ENCODE measurements at regions not wholly inside any gene's neighbourhood (a gene's known extent, or its start where the extent isn't known, plus 50 kb on each side); places are given as distances from the start of the nearest gene placed in this dataset.

- TF ChIP-seq CTCF (IDR thresholded peaks at IDR 0.05) = no peak
- Histone ChIP-seq H3K27ac (no peak overlapping the region), H3K4me3 (no peak overlapping the region)
- DNase-seq (ENCODE audit: low spot score) = no peak
Observed at GRCh38 chr12:43109631-43110345, 442.2 kb downstream of the ADAMTS20 start.

- H3K4me3 ChIP-seq = no peak overlapping the region
- H3K27ac ChIP-seq = no peak overlapping the region
- no peak for DNase-seq (ENCODE audit: low spot score)
- no peak for TF ChIP-seq CTCF (IDR thresholded peaks at IDR 0.05)
Observed at GRCh38 chr12:43108656-43109055, 443.3 kb downstream of the ADAMTS20 start.

GRCh38 chr12:43107026-43107775, 444.8 kb downstream of the ADAMTS20 start:
- H3K4me3 ChIP-seq = no peak overlapping the region
- no peak for DNase-seq (ENCODE audit: low spot score)
- no peak overlapping the region for H3K27ac ChIP-seq
- TF ChIP-seq CTCF (IDR thresholded peaks at IDR 0.05) = no peak

GRCh38 chr12:43106355-43106754, 445.6 kb downstream of the ADAMTS20 start:
- TF ChIP-seq CTCF (IDR thresholded peaks at IDR 0.05) = no peak
- Histone ChIP-seq H3K27ac (no peak overlapping the region), H3K4me3 (no peak overlapping the region)
- no peak for DNase-seq (ENCODE audit: low spot score)

GRCh38 chr12:43105426-43105981, 446.5 kb downstream of the ADAMTS20 start:
- no peak for TF ChIP-seq CTCF (IDR thresholded peaks at IDR 0.05)
- no peak for DNase-seq (ENCODE audit: low spot score)
- Histone ChIP-seq H3K27ac (no peak overlapping the region), H3K4me3 (no peak overlapping the region)

- H3K27ac ChIP-seq = no peak overlapping the region
- no peak for DNase-seq (ENCODE audit: low spot score)
- no peak for TF ChIP-seq CTCF (IDR thresholded peaks at IDR 0.05)
- H3K4me3 ChIP-seq = no peak overlapping the region
Observed at GRCh38 chr12:43104494-43104893, 447.5 kb downstream of the ADAMTS20 start.

All from coronary artery (tissue), 2 donors.